SU-DHL-6 (cell line): ENCODE measurements at regions not wholly inside any gene's neighbourhood (a gene's known extent, or its start where the extent isn't known, plus 50 kb on each side); places are given as distances from the start of the nearest gene placed in this dataset.

ENCODE experiments used
- H2AFZ ChIP-seq: fragments of 200-600 bp; sonication (generic); 2 replicates; pipeline ENCODE4 v1.6.1; 2014; ENCODE audit warnings: low read depth, mild to moderate bottlenecking, moderate library complexity, mixed read lengths, antibody characterized with exemption, low read length; ENCODE audit not compliant: severe bottlenecking
- H3F3A ChIP-seq: fragments of 200-600 bp; shearing (Covaris generic); 2 replicates; pipeline ENCODE4 v1.6.0; 2016; ENCODE audit warnings: antibody characterized with exemption, mild to moderate bottlenecking; ENCODE audit not compliant: insufficient read depth
- H3K27ac ChIP-seq: fragments of 200-600 bp; sonication (generic); 2 replicates; pipeline ENCODE4 v1.5.1; 2016; ENCODE audit warnings: low read depth, mild to moderate bottlenecking, low read length, moderate library complexity, mixed read lengths
- H3K27me3 ChIP-seq: fragments of 200-600 bp; sonication (generic), shearing (Covaris generic); 2 replicates; pipeline ENCODE4 v1.6.0; 2014; ENCODE audit warnings: mild to moderate bottlenecking, low read length
- H3K36me3 ChIP-seq: fragments of 200-600 bp; sonication (generic); 2 replicates; pipeline ENCODE4 v1.6.1; 2014; ENCODE audit warnings: mild to moderate bottlenecking, low read length, mixed read lengths
- H3K4me2 ChIP-seq: fragments of 300-600, 200-600 bp; shearing (Covaris generic), sonication (generic); 2 replicates; pipeline ENCODE4 v1.6.0; 2014; ENCODE audit warnings: low read length, low read depth, mild to moderate bottlenecking; ENCODE audit not compliant: poor library complexity, severe bottlenecking
- H3K4me3 ChIP-seq: fragments of 200-600 bp; sonication (generic); 2 replicates; pipeline ENCODE4 v1.5.1; 2014; ENCODE audit warnings: antibody characterized with exemption, low read length, mild to moderate bottlenecking, mixed read lengths; ENCODE audit not compliant: insufficient read depth, poor library complexity, severe bottlenecking
- H3K79me2 ChIP-seq: fragments of 200-600 bp; sonication (generic); 2 replicates; pipeline ENCODE4 v1.6.1; 2014; ENCODE audit warnings: mild to moderate bottlenecking, low read length, moderate library complexity; ENCODE audit not compliant: insufficient read depth
- H3K9ac ChIP-seq: fragments of 200-600 bp; sonication (generic); 2 replicates; pipeline ENCODE4 v1.7.0; 2014; ENCODE audit warnings: mild to moderate bottlenecking, low read length
- H3K9me2 ChIP-seq: fragments of 200-600 bp; sonication (generic); replicated peaks from 2 replicates; pipeline ENCODE4 v1.6.1; 2014; ENCODE audit warnings: low read length; ENCODE audit not compliant: insufficient read depth
- H3K9me3 ChIP-seq: fragments of 200-600 bp; sonication (generic); 2 replicates; pipeline ENCODE4 v1.6.1; 2014; ENCODE audit warnings: low read length, mixed read lengths; ENCODE audit not compliant: insufficient read depth
- H4K20me1 ChIP-seq: fragments of 200-600 bp; sonication (generic); 2 replicates; pipeline ENCODE4 v1.6.1; 2014; ENCODE audit warnings: low read depth, mild to moderate bottlenecking, antibody characterized with exemption, low read length, moderate library complexity, mixed read lengths
- CTCF ChIP-seq: fragments of 200-600 bp; sonication (generic); IDR thresholded peaks from one replicate; pipeline ENCODE4 v1.5.1; 2017; ENCODE audit warnings: antibody characterized with exemption, mild to moderate bottlenecking, low read length, moderate library complexity; ENCODE audit not compliant: insufficient read depth, poor library complexity, severe bottlenecking
- EZH2phosphoT487 ChIP-seq: fragments of 200-600 bp; sonication (generic), shearing (Covaris generic); conservative IDR thresholded peaks from 2 replicates; pipeline ENCODE4 v1.6.1; 2018; ENCODE audit warnings: mild to moderate bottlenecking, antibody characterized with exemption, low read length, moderate library complexity, mixed read lengths

GRCh38 chr2:192783643-192784042, 588.9 kb upstream of the TMEFF2 start:
- H2AFZ ChIP-seq: no peak overlapping the region
- H3K4me3 ChIP-seq: no peak overlapping the region
- H3K4me2 ChIP-seq: no peak overlapping the region
- H3K9ac ChIP-seq: no peak overlapping the region
- H4K20me1 ChIP-seq: no peaks in the 10 kb centered on the region
- no peaks in the 10 kb centered on the region for H3F3A ChIP-seq
- H3K9me2 ChIP-seq: no peaks in the 10 kb centered on the region
- H3K79me2 ChIP-seq: no peaks in the 10 kb centered on the region
- TF ChIP-seq CTCF (no peak), EZH2phosphoT487 (no peak)
- no peak overlapping the region for H3K27ac ChIP-seq
- no peaks in the 10 kb centered on the region; the same call in 1 of the 2 replicates for H3K36me3 ChIP-seq
- no peaks in the 10 kb centered on the region for H3K27me3 ChIP-seq
- peaks cover 3% of the 10 kb centered on the region; the same call in 1 of the 2 replicates for H3K9me3 ChIP-seq

GRCh38 chr2:192775459-192776262, 580.9 kb upstream of the TMEFF2 start:
- Histone ChIP-seq H3K9me2 (0 out of 2 replicates have a peak, but pooled peaks cover 6% of the 10 kb centered on the region), H3K36me3 (no peaks in the 10 kb centered on the region), H3K27ac (no peak overlapping the region), H2AFZ (no peak overlapping the region), H4K20me1 (no peaks in the 10 kb centered on the region), H3K9ac (no peak overlapping the region), H3K79me2 (no peaks in the 10 kb centered on the region), H3K9me3 (peaks cover 5% of the 10 kb centered on the region; the same call in 1 of the 2 replicates), H3K27me3 (no peaks in the 10 kb centered on the region), H3K4me2 (no peak overlapping the region), H3F3A (no peaks in the 10 kb centered on the region), H3K4me3 (no peak overlapping the region)
- TF ChIP-seq CTCF: no peak
- no peak for TF ChIP-seq EZH2phosphoT487

GRCh38 chr2:192775011-192775410, 580.3 kb upstream of the TMEFF2 start:
- Histone ChIP-seq H3K4me3 (no peak overlapping the region), H2AFZ (no peak overlapping the region), H3K9me2 (0 out of 2 replicates have a peak, but pooled peaks cover 6% of the 10 kb centered on the region), H3K9ac (no peak overlapping the region), H3K36me3 (no peaks in the 10 kb centered on the region; the same call in 1 of the 2 replicates), H3K27me3 (no peaks in the 10 kb centered on the region), H3K27ac (no peak overlapping the region), H3F3A (no peaks in the 10 kb centered on the region), H3K4me2 (no peak overlapping the region), H4K20me1 (no peaks in the 10 kb centered on the region), H3K79me2 (no peaks in the 10 kb centered on the region), H3K9me3 (peaks cover 5% of the 10 kb centered on the region; the same call in 1 of the 2 replicates)
- TF ChIP-seq EZH2phosphoT487: no peak
- no peak for TF ChIP-seq CTCF
